H1 (cell line): ENCODE measurements at regions not wholly inside any gene's neighbourhood (a gene's known extent, or its start where the extent isn't known, plus 50 kb on each side); places are given as distances from the start of the nearest gene placed in this dataset.

Experiments
- CEBPB ChIP-seq: IDR thresholded peaks from 2 replicates; pipeline ENCODE4 v1.6.1; 2012; ENCODE audit warnings: low read depth, low read length
- CTCF ChIP-seq, 3 experiments: IDR thresholded peaks; 1 replicate in 2 of 3; 2 replicates in 1 of 3; pipeline versions ENCODE4 v1.5.1 to v1.6.1; 2011; ENCODE audit warnings: low read length in 3 of 3, mild to moderate bottlenecking in 3 of 3, inconsistent platforms in 2 of 3, low read depth in 1 of 3, moderate library complexity in 1 of 3; ENCODE audit not compliant: insufficient read depth in 1 of 3; ENCODE audit errors: control extremely low read depth in 1 of 3
- EGR1 ChIP-seq: IDR thresholded peaks from 2 replicates; pipeline ENCODE4 v1.6.1; 2011; ENCODE audit warnings: low read depth, low read length, borderline replicate concordance
- HDAC6 ChIP-seq: IDR thresholded peaks from one replicate; pipeline ENCODE4 v1.7.1; 2012; ENCODE audit warnings: low read depth, mild to moderate bottlenecking, inconsistent platforms, low read length, moderate library complexity
- JUND ChIP-seq: IDR thresholded peaks from 2 replicates; pipeline ENCODE4 v1.6.1; 2011; ENCODE audit warnings: mild to moderate bottlenecking, improper control_type of control experiment, low read length
- POLR2A ChIP-seq, 2 experiments: IDR thresholded peaks; 1 replicate in 1 of 2; 2 replicates in 1 of 2; pipeline ENCODE4 v1.6.1; 2011; ENCODE audit warnings: low read depth in 2 of 2, low read length in 2 of 2, mild to moderate bottlenecking in 2 of 2; ENCODE audit errors: control extremely low read depth in 1 of 2
- POLR2AphosphoS5 ChIP-seq: IDR thresholded peaks from 2 replicates; pipeline ENCODE4 v1.6.1; 2011; ENCODE audit warnings: low read depth, low read length
- YY1 ChIP-seq: IDR thresholded peaks from 2 replicates; pipeline ENCODE4 v1.6.1; 2011; ENCODE audit warnings: low read depth, mild to moderate bottlenecking, low read length
- ZNF274 ChIP-seq: IDR thresholded peaks from 2 replicates; pipeline ENCODE4 v1.7.0; 2012; ENCODE audit warnings: low read length, borderline replicate concordance; ENCODE audit errors: extremely low read depth
- TF ChIP-seq, protein P1 (sequence below): IDR thresholded peaks from 2 replicates; pipeline ENCODE4 v1.6.1; 2012; ENCODE audit warnings: low read length, inconsistent platforms

DNA sequence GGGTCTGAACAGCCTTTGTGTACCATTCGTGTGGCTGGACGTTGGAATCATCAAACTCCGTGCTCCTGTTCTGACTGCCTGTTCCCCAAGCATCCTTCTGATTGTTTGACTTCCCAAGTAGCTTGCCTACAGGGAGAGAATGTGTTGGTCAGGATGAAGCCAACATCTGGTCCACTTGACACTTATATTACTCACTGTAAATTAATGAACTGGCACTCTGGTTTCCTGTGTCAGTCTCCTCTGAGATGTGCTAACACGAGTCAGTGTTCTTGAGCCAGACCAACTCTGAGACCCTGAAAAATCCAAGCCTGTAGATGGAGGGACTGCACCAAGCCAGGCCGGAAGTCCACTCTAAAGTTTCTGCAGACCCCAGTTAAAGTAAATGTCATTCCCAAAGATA is 440.9 kb downstream of the ZNF516 start:
- TF ChIP-seq CTCF (IDR thresholded peaks at IDR 0.05; ENCODE audit: control extremely low read depth in 1 of 3, insufficient read depth in 1 of 3, low read depth in 1 of 3, low read length in 3 of 3) (no peak), ZNF274 (no peak), EGR1 (no peak), YY1 (no peak), POLR2A (IDR thresholded peaks at IDR 0.05; ENCODE audit: control extremely low read depth in 1 of 2, low read depth in 2 of 2, low read length in 2 of 2) (no peak), POLR2AphosphoS5 (no peak), CEBPB (no peak), JUND (no peak), HDAC6 (no peak)
- TF ChIP-seq, protein P1, sequence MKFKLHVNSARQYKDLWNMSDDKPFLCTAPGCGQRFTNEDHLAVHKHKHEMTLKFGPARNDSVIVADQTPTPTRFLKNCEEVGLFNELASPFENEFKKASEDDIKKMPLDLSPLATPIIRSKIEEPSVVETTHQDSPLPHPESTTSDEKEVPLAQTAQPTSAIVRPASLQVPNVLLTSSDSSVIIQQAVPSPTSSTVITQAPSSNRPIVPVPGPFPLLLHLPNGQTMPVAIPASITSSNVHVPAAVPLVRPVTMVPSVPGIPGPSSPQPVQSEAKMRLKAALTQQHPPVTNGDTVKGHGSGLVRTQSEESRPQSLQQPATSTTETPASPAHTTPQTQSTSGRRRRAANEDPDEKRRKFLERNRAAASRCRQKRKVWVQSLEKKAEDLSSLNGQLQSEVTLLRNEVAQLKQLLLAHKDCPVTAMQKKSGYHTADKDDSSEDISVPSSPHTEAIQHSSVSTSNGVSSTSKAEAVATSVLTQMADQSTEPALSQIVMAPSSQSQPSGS, result no peak
